IMR-90 (cell line): ENCODE measurements at regions not wholly inside any gene's neighbourhood (a gene's known extent, or its start where the extent isn't known, plus 50 kb on each side); places are given as distances from the start of the nearest gene placed in this dataset.

Experiments used
- BHLHE40 ChIP-seq: fragments of 150-350 bp; IDR thresholded peaks from 2 replicates; pipeline ENCODE4 v1.6.1; 2016; ENCODE audit warnings: mild to moderate bottlenecking, low read depth, low read length
- CEBPB ChIP-seq: IDR thresholded peaks from 2 replicates; pipeline ENCODE4 v1.6.1; 2012; ENCODE audit warnings: low read depth, low read length, improper control_type of control experiment
- FOS ChIP-seq: fragments of 150-350 bp; IDR thresholded peaks from 2 replicates; pipeline ENCODE4 v1.6.1; 2016; ENCODE audit warnings: low read depth, low read length
- MAZ ChIP-seq: IDR thresholded peaks from 2 replicates; pipeline ENCODE4 v1.6.1; 2012; ENCODE audit warnings: low read depth, mild to moderate bottlenecking, low read length, improper control_type of control experiment, moderate library complexity, borderline replicate concordance
- POLR2A ChIP-seq: IDR thresholded peaks from 2 replicates; pipeline ENCODE4 v1.6.1; 2012; ENCODE audit warnings: mild to moderate bottlenecking, low read depth, low read length
- RAD21 ChIP-seq: IDR thresholded peaks from 2 replicates; pipeline ENCODE4 v1.6.1; 2012; ENCODE audit warnings: low read length, improper control_type of control experiment
- RFX5 ChIP-seq: IDR thresholded peaks from 2 replicates; pipeline ENCODE4 v1.8.0; 2012; ENCODE audit warnings: low read depth, mild to moderate bottlenecking, low read length, moderate library complexity
- SMC3 ChIP-seq: fragments of 150-350 bp; IDR thresholded peaks from 2 replicates; pipeline ENCODE4 v1.6.1; 2016; ENCODE audit warnings: low read depth, mild to moderate bottlenecking, antibody characterized with exemption, low read length, moderate library complexity
- TF ChIP-seq, protein P1 (sequence below): conservative IDR thresholded peaks from 2 replicates; pipeline ENCODE4 v1.5.1; 2012; ENCODE audit warnings: mild to moderate bottlenecking, low read depth, low read length, improper control_type of control experiment
- TF ChIP-seq, protein P2 (sequence below): fragments of 150-350 bp; IDR thresholded peaks from 2 replicates; pipeline ENCODE4 v1.6.1; 2017; ENCODE audit warnings: mild to moderate bottlenecking, antibody characterized with exemption, low read length, low read depth

DNA sequence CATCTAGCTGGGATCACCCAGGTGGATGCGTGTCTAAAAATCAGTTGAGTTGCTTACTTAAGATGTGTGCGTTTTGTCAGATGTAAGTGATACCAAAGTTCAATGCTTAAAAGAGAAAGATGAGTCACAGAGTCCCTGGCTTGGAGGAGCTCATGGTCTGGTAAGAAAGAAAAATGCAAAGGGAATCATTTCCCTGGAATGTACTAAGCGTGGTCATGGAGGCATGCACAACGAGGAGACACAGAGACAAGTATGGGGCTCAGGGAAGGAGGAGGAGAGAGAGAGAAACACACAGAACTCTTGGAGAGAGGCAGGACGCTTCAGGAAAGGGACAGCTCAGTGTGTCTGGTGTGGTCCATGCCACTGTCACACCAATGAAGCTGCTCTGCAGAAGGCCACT lies 186.9 kb upstream of the GMDS start:
- TF ChIP-seq, protein P1, sequence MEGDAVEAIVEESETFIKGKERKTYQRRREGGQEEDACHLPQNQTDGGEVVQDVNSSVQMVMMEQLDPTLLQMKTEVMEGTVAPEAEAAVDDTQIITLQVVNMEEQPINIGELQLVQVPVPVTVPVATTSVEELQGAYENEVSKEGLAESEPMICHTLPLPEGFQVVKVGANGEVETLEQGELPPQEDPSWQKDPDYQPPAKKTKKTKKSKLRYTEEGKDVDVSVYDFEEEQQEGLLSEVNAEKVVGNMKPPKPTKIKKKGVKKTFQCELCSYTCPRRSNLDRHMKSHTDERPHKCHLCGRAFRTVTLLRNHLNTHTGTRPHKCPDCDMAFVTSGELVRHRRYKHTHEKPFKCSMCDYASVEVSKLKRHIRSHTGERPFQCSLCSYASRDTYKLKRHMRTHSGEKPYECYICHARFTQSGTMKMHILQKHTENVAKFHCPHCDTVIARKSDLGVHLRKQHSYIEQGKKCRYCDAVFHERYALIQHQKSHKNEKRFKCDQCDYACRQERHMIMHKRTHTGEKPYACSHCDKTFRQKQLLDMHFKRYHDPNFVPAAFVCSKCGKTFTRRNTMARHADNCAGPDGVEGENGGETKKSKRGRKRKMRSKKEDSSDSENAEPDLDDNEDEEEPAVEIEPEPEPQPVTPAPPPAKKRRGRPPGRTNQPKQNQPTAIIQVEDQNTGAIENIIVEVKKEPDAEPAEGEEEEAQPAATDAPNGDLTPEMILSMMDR: no peak
- TF ChIP-seq RFX5 (no peak), SMC3 (no peak), FOS (peak; percentile 95), POLR2A (no peak), BHLHE40 (no peak), CEBPB (0 out of 2 replicates have a peak, but pooled peaks have one; percentile 20), MAZ (peak; percentile 60), RAD21 (peak; percentile 23; the same call in 1 of the 2 replicates)
- TF ChIP-seq, protein P2, sequence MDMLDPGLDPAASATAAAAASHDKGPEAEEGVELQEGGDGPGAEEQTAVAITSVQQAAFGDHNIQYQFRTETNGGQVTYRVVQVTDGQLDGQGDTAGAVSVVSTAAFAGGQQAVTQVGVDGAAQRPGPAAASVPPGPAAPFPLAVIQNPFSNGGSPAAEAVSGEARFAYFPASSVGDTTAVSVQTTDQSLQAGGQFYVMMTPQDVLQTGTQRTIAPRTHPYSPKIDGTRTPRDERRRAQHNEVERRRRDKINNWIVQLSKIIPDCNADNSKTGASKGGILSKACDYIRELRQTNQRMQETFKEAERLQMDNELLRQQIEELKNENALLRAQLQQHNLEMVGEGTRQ: no peak; the same call in 1 of the 2 replicates
